HG03342 (cell line): ENCODE measurements at regions not wholly inside any gene's neighbourhood (a gene's known extent, or its start where the extent isn't known, plus 50 kb on each side); places are given as distances from the start of the nearest gene placed in this dataset.
A peak's percentile ranks its signal among the peaks of the same experiment; 100 is the strongest.

Source experiments
- ATAC-seq: cut with Tn5 transposase; IDR thresholded peaks from one replicate; pipeline ENCODE4 v1.9.1; 2021; ENCODE audit warnings: mild to moderate bottlenecking, moderate library complexity; ENCODE audit not compliant: unreplicated experiment

GRCh38 chr3:34696831-34697230, 898.4 kb downstream of the PDCD6IP start:
- ATAC-seq: no peak

- ATAC-seq: no peak
These were observed 904.6 kb downstream of the PDCD6IP start for GRCh38 chr3:34703053-34703452.

GRCh38 chr3:34724916-34725499, 914.3 kb upstream of the ARPP21 start:
- no peak for ATAC-seq

GRCh38 chr3:34725774-34726173, 913.6 kb upstream of the ARPP21 start:
- no peak for ATAC-seq

GRCh38 chr3:34727700-34728099, 911.6 kb upstream of the ARPP21 start:
- no peak for ATAC-seq

- no peak for ATAC-seq
These were observed 897.2 kb upstream of the ARPP21 start for GRCh38 chr3:34742151-34742550.

GRCh38 chr3:34758630-34759261, 880.6 kb upstream of the ARPP21 start:
- no peak for ATAC-seq

GRCh38 chr3:34777386-34777785, 861.9 kb upstream of the ARPP21 start:
- no peak for ATAC-seq

- no peak for ATAC-seq
These were observed 860.2 kb upstream of the ARPP21 start for GRCh38 chr3:34779092-34779491.

GRCh38 chr3:34780294-34780693, 859.0 kb upstream of the ARPP21 start:
- no peak for ATAC-seq

- ATAC-seq: no peak
These were observed 858.4 kb upstream of the ARPP21 start for GRCh38 chr3:34780973-34781372.

GRCh38 chr3:34782871-34783270, 856.5 kb upstream of the ARPP21 start:
- ATAC-seq: no peak

- ATAC-seq: no peak
These were observed 855.4 kb upstream of the ARPP21 start for GRCh38 chr3:34783876-34784275.

- no peak for ATAC-seq
These were observed 846.3 kb upstream of the ARPP21 start for GRCh38 chr3:34793057-34793456.

- ATAC-seq: no peak
These were observed 831.7 kb upstream of the ARPP21 start for GRCh38 chr3:34807611-34808010.

- ATAC-seq: no peak
These were observed 831.0 kb upstream of the ARPP21 start for GRCh38 chr3:34808287-34808686.

- ATAC-seq: no peak
These were observed 810.5 kb upstream of the ARPP21 start for GRCh38 chr3:34828847-34829246.

- ATAC-seq: no peak
These were observed 806.3 kb upstream of the ARPP21 start for GRCh38 chr3:34832865-34833508.

- ATAC-seq: no peak
These were observed 801.2 kb upstream of the ARPP21 start for GRCh38 chr3:34837848-34838741.

GRCh38 chr3:34842706-34843480, 796.4 kb upstream of the ARPP21 start:
- ATAC-seq: peak; percentile 48

GRCh38 chr3:34844323-34844620, 795.1 kb upstream of the ARPP21 start:
- ATAC-seq: no peak
